Heart left ventricle (tissue), 13 donors: ENCODE measurements at regions not wholly inside any gene's neighbourhood (a gene's known extent, or its start where the extent isn't known, plus 50 kb on each side); places are given as distances from the start of the nearest gene placed in this dataset.

Experiments used
- POLR2A ChIP-seq, 2 donors: fragments of 450-650 bp; IDR thresholded peaks; one replicate each; pipeline ENCODE4 v1.6.1; 2017; ENCODE audit warnings: antibody characterized with exemption in 2 of 2, mild to moderate bottlenecking in 2 of 2, moderate library complexity in 2 of 2
- TF ChIP-seq, protein P1 (sequence below), 12 donors: fragments of 200-600 bp; sonication (generic) in 4 of 12; IDR thresholded peaks; one replicate each; pipeline versions ENCODE4 v1.5.0 to v1.8.0; 2018 to 2022; ENCODE audit warnings: antibody characterized with exemption in 12 of 12, mild to moderate bottlenecking in 5 of 12
- donor health status: ischemic (EF 13 %, LVEDD 7.1; RV severe dilation, severe dysfunction).
- donor health status: DM: no; HTN: yes; CAD: no.
- donor health status: DM: no; HTN: no; CAD: no.
- donor health status: ischemic (EF 25% LVEDD 6.9; RV normal size, moderate dysfunction).
- donor health status: ischemic (EF 25% LVEDD 5.7; RV mildly dilated, moderate dysfunction).
- donor health status: ischemic (EF 35%, LVEDD 5.7; RV mildly dilated, moderate dysfunction).
- donor health status: nonischemic (EF 11% LVEDD 7.7; RV severe dilation, severe dysfunction).
- donor health status: DM: yes; HTN: yes; CAD: no.
- donor health status: PGD.
- donor health status: ischemic (EF 29% LVEDD 5.4; RV normal size, mild dysfunction).
- donor health status: nonischemic (EF 23%, LVEDD 6.1; RV moderate dilation, normal function).

DNA sequence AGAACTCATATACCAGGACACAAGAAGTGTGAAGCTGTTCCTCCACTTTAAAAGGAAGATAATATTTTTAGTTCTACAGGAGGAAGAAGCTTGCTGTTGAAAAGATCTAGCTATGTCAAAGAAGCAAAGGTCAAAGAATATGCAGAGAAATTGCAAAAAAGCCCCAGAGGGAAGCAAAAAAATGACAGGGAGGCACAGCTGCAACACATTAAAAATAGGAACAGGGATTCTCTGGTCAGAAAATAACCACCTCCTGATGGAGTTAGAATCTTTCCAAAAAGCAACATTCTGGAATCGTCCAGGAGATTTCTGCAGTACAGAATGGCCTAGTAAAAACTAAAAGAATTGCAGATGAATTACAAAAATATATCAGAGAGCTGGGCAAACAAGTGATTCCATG lies 238.9 kb upstream of the PRMT6 start:
- TF ChIP-seq, protein P1, sequence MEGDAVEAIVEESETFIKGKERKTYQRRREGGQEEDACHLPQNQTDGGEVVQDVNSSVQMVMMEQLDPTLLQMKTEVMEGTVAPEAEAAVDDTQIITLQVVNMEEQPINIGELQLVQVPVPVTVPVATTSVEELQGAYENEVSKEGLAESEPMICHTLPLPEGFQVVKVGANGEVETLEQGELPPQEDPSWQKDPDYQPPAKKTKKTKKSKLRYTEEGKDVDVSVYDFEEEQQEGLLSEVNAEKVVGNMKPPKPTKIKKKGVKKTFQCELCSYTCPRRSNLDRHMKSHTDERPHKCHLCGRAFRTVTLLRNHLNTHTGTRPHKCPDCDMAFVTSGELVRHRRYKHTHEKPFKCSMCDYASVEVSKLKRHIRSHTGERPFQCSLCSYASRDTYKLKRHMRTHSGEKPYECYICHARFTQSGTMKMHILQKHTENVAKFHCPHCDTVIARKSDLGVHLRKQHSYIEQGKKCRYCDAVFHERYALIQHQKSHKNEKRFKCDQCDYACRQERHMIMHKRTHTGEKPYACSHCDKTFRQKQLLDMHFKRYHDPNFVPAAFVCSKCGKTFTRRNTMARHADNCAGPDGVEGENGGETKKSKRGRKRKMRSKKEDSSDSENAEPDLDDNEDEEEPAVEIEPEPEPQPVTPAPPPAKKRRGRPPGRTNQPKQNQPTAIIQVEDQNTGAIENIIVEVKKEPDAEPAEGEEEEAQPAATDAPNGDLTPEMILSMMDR (IDR thresholded peaks at IDR 0.05), result no peak
- no peak for TF ChIP-seq POLR2A (IDR thresholded peaks at IDR 0.05)
